HepG2 (cell line): ENCODE measurements at regions not wholly inside any gene's neighbourhood (a gene's known extent, or its start where the extent isn't known, plus 50 kb on each side); places are given as distances from the start of the nearest gene placed in this dataset.
A peak's percentile ranks its signal among the peaks of the same experiment; 100 is the strongest.

Source experiments
- ASH2L ChIP-seq: fragments of 300-600, 200-600 bp; sonication (generic); IDR thresholded peaks from 2 replicates; pipeline ENCODE4 v1.7.0; 2017; ENCODE audit warnings: low read depth, mild to moderate bottlenecking, moderate library complexity, mixed read lengths, low read length; ENCODE audit not compliant: insufficient read length
- ATAD3A ChIP-seq: sonication (generic); formaldehyde crosslinking; IDR thresholded peaks from 2 replicates; pipeline ENCODE4 v1.4.0; 2020; ENCODE audit warnings: missing genetic modification reagents
- ATF1 ChIP-seq: IDR thresholded peaks from 2 replicates; pipeline ENCODE4 v1.6.1; 2016; ENCODE audit warnings: mild to moderate bottlenecking, control low read depth
- CREB1 ChIP-seq, 2 experiments: fragments of 450-650 bp in 1 of 2; IDR thresholded peaks; 2 replicates each; pipeline ENCODE4 v1.6.1; 2016 to 2017; ENCODE audit warnings: control low read depth in 1 of 2, mild to moderate bottlenecking in 1 of 2, missing compliant biosample characterization in 1 of 2, missing genetic modification characterization in 1 of 2
- CREM ChIP-seq, 2 experiments: sonication (generic) in 1 of 2; formaldehyde crosslinking in 1 of 2; IDR thresholded peaks; 2 replicates each; pipeline versions ENCODE4 v1.4.0 to v1.6.1; 2016 to 2020; ENCODE audit warnings: antibody characterized with exemption in 1 of 2, mild to moderate bottlenecking in 1 of 2, missing genetic modification reagents in 1 of 2
- ESRRA ChIP-seq: sonication (generic); formaldehyde crosslinking; IDR thresholded peaks from 2 replicates; pipeline ENCODE4 v1.5.1; 2020; ENCODE audit warnings: mild to moderate bottlenecking, low read depth, missing genetic modification reagents
- FOXK1 ChIP-seq: sonication (generic); formaldehyde crosslinking; IDR thresholded peaks from 2 replicates; pipeline ENCODE4 v1.4.0; 2020; ENCODE audit warnings: low read depth, missing genetic modification reagents, borderline replicate concordance
- HMG20B ChIP-seq: conservative IDR thresholded peaks from 2 replicates; pipeline ENCODE4 v1.6.1; 2016; ENCODE audit warnings: missing genetic modification reagents, missing compliant biosample characterization
- HOXA5 ChIP-seq: sonication (generic); formaldehyde crosslinking; IDR thresholded peaks from 2 replicates; pipeline ENCODE4 v1.4.0; 2020; ENCODE audit warnings: missing genetic modification reagents
- IRF2 ChIP-seq: IDR thresholded peaks from 2 replicates; pipeline ENCODE4 v1.6.1; 2018; ENCODE audit warnings: missing genetic modification reagents, missing compliant biosample characterization
- MTF2 ChIP-seq: sonication (generic); formaldehyde crosslinking; IDR thresholded peaks from 2 replicates; pipeline ENCODE4 v1.5.0; 2020; ENCODE audit warnings: missing genetic modification reagents, borderline replicate concordance
- MXD3 ChIP-seq: IDR thresholded peaks from 2 replicates; pipeline ENCODE4 v1.6.1; 2016; ENCODE audit warnings: mild to moderate bottlenecking, missing biosample characterization, missing genetic modification reagents
- NFYC ChIP-seq: IDR thresholded peaks from 2 replicates; pipeline ENCODE4 v1.6.1; 2016; ENCODE audit warnings: missing genetic modification reagents, missing compliant biosample characterization
- NR2F2 ChIP-seq: IDR thresholded peaks from 2 replicates; pipeline ENCODE4 v1.6.1; 2012; ENCODE audit warnings: low read depth, inconsistent platforms, borderline replicate concordance
- NR3C1 ChIP-seq: sonication (generic); formaldehyde crosslinking; IDR thresholded peaks from 2 replicates; pipeline ENCODE4 v1.4.0; 2020; ENCODE audit warnings: missing genetic modification reagents
- PRDM10 ChIP-seq: sonication (generic); formaldehyde crosslinking; IDR thresholded peaks from 2 replicates; pipeline ENCODE4 v1.4.0; 2020; ENCODE audit warnings: low read depth, missing genetic modification reagents
- SMARCC2 ChIP-seq: fragments of 450-650 bp; IDR thresholded peaks from 2 replicates; pipeline ENCODE4 v1.6.1; 2017; ENCODE audit warnings: antibody characterized with exemption, mild to moderate bottlenecking
- SP5 ChIP-seq: IDR thresholded peaks from 2 replicates; pipeline ENCODE4 v1.6.1; 2016; ENCODE audit warnings: low read depth, borderline replicate concordance
- STAG1 ChIP-seq: sonication (generic); formaldehyde crosslinking; IDR thresholded peaks from 2 replicates; pipeline ENCODE4 v1.4.0; 2020; ENCODE audit warnings: missing genetic modification reagents
- SYNCRIP ChIP-seq: fragments of 200-400 bp; formaldehyde crosslinking; IDR thresholded peaks from 2 replicates; pipeline ENCODE4 v1.6.1; 2018; ENCODE audit warnings: mild to moderate bottlenecking, low read depth, low read length; ENCODE audit not compliant: insufficient read depth
- TARDBP ChIP-seq: sonication (generic); formaldehyde crosslinking; IDR thresholded peaks from 2 replicates; pipeline ENCODE4 v1.8.0; 2022; ENCODE audit warnings: mild to moderate bottlenecking, missing genetic modification reagents
- TEAD3 ChIP-seq: optimal IDR thresholded peaks from 2 replicates; pipeline ENCODE3; 2016; ENCODE audit warnings: borderline replicate concordance
- ZBTB7B ChIP-seq: sonication (generic); formaldehyde crosslinking; IDR thresholded peaks from 2 replicates; pipeline ENCODE4 v1.4.0; 2020; ENCODE audit warnings: missing genetic modification reagents
- ZFAT ChIP-seq: sonication (generic); formaldehyde crosslinking; conservative IDR thresholded peaks from 2 replicates; pipeline ENCODE4 v1.8.1; 2023; ENCODE audit warnings: missing genetic modification reagents, inconsistent platforms
- ZFP62 ChIP-seq: sonication (generic); formaldehyde crosslinking; IDR thresholded peaks from 2 replicates; pipeline ENCODE4 v1.4.0; 2020; ENCODE audit warnings: missing genetic modification reagents
- ZNF143 ChIP-seq: sonication (generic); formaldehyde crosslinking; IDR thresholded peaks from 2 replicates; pipeline ENCODE4 v1.4.0; 2020; ENCODE audit warnings: missing genetic modification reagents
- ZNF543 ChIP-seq: sonication (generic); formaldehyde crosslinking; IDR thresholded peaks from 2 replicates; pipeline ENCODE4 v1.4.0; 2020; ENCODE audit warnings: mild to moderate bottlenecking, missing genetic modification reagents
- ZNF564 ChIP-seq: sonication (generic); formaldehyde crosslinking; IDR thresholded peaks from 2 replicates; pipeline ENCODE4 v1.8.1; 2023; ENCODE audit warnings: mild to moderate bottlenecking, missing genetic modification reagents
- ZNF672 ChIP-seq: sonication (generic); formaldehyde crosslinking; IDR thresholded peaks from 2 replicates; pipeline ENCODE4 v1.8.1; 2022; ENCODE audit warnings: missing genetic modification reagents
- TF ChIP-seq, protein P1 (sequence below): sonication (generic); formaldehyde crosslinking; IDR thresholded peaks from 2 replicates; pipeline ENCODE4 v1.5.0; 2020; ENCODE audit warnings: mild to moderate bottlenecking, missing genetic modification reagents

DNA sequence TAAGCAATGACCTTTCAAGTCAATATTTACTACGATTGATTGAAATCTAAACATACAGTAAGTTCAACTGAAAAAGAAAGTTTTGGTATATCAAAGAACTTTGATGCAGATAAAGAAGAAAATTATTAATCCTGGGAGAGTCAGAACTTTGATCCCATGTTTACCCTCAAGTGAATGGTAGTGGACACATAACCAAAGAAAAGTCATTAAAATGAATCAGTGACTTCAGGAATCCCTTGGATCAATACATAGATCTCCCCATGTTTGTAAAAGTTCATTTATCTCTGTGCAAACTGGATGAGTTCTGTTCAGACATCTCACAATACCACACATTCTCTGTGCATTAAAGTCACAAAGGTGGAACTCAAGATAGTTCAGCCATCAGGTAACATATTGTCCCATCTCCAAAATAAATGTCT, 75.5 kb upstream of the RELN start (continued):
- TF ChIP-seq MXD3 (CRISPR knock-in tag): no peak
- no peak for TF ChIP-seq ATAD3A (CRISPR knock-in tag)
- TF ChIP-seq ZNF543: 0 out of 2 replicates have a peak, but pooled peaks have one; percentile 51
- TF ChIP-seq, protein P1, sequence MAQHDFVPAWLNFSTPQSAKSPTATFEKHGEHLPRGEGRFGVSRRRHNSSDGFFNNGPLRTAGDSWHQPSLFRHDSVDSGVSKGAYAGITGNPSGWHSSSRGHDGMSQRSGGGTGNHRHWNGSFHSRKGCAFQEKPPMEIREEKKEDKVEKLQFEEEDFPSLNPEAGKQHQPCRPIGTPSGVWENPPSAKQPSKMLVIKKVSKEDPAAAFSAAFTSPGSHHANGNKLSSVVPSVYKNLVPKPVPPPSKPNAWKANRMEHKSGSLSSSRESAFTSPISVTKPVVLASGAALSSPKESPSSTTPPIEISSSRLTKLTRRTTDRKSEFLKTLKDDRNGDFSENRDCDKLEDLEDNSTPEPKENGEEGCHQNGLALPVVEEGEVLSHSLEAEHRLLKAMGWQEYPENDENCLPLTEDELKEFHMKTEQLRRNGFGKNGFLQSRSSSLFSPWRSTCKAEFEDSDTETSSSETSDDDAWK (CRISPR knock-in tag): no peak
- TF ChIP-seq FOXK1: peak; percentile 92
- no peak for TF ChIP-seq SMARCC2
- TF ChIP-seq ATF1 (CRISPR knock-in tag): no peak; the same call in none of the 2 replicates
- peak; percentile 67; the same call in 1 of the 2 replicates for TF ChIP-seq ZBTB7B
- TF ChIP-seq ZFP62 (CRISPR knock-in tag): no peak
- peak; percentile 98 for TF ChIP-seq NR2F2
- TF ChIP-seq ZNF143 (CRISPR knock-in tag): no peak
- no peak for TF ChIP-seq ZNF672 (CRISPR knock-in tag)
- no peak for TF ChIP-seq NFYC (CRISPR knock-in tag)
- peak; percentile 98 for TF ChIP-seq CREM (IDR thresholded peaks at IDR 0.05)
- TF ChIP-seq CREM (CRISPR knock-in tag; IDR thresholded peaks at IDR 0.05): no peak
- no peak for TF ChIP-seq MTF2
- TF ChIP-seq PRDM10 (CRISPR knock-in tag): no peak
- peak; percentile 93 for TF ChIP-seq TEAD3 (CRISPR knock-in tag)
- peak; percentile 98 for TF ChIP-seq HMG20B (CRISPR knock-in tag)
- peak; percentile 51 for TF ChIP-seq TARDBP (CRISPR knock-in tag)
- no peak; the same call in 1 of the 2 replicates for TF ChIP-seq SP5 (CRISPR knock-in tag)
- no peak for TF ChIP-seq NR3C1
- TF ChIP-seq SYNCRIP: no peak
- peak; percentile 87 for TF ChIP-seq HOXA5 (CRISPR knock-in tag)
- 0 out of 2 replicates have a peak, but pooled peaks have one; percentile 42 for TF ChIP-seq ESRRA (CRISPR knock-in tag)
- peak; percentile 60; the same call in 1 of the 2 replicates for TF ChIP-seq IRF2 (CRISPR knock-in tag)
- TF ChIP-seq ZFAT (CRISPR knock-in tag): no peak
- TF ChIP-seq CREB1 (IDR thresholded peaks at IDR 0.05): no peak
- TF ChIP-seq CREB1 (CRISPR knock-in tag; IDR thresholded peaks at IDR 0.05): peak; percentile 86; the same call in 1 of the 2 replicates
- TF ChIP-seq ZNF564 (CRISPR knock-in tag): no peak
- no peak for TF ChIP-seq STAG1
- peak; percentile 73 for TF ChIP-seq ASH2L
